ENCODE measurements at regions not wholly inside any gene's neighbourhood (a gene's known extent, or its start where the extent isn't known, plus 50 kb on each side); places are given as distances from the start of the nearest gene placed in this dataset.
A peak's percentile ranks its signal among the peaks of the same experiment; 100 is the strongest.

GRCh38 chr9:89747596-89747995 is 142.8 kb downstream of the GADD45G start:
- Mint-ChIP-seq H3K27me3 (ENCODE audit: insufficient read depth) (no peaks in the 10 kb centered on the region), H3K4me1 (peaks cover 20% of the 10 kb centered on the region), H3K9me3 (no peaks in the 10 kb centered on the region), H3K4me3 (no peak overlapping the region), H3K36me3 (ENCODE audit: low read depth) (no peaks in the 10 kb centered on the region), H3K27ac (peak overlapping the region; percentile 26)
- Histone ChIP-seq H3K9ac (ENCODE audit: extremely low read depth, low read length, poor library complexity, severe bottlenecking) (no peak overlapping the region), H3K9me3 (ENCODE audit: control insufficient read depth, low read length) (no peaks in the 10 kb centered on the region), H3K27ac (ENCODE audit: low read depth, low read length) (peak overlapping the region; percentile 62), H3K4me1 (ENCODE audit: control insufficient read depth, insufficient read depth, low read length) (peaks cover 12% of the 10 kb centered on the region), H3K36me3 (ENCODE audit: control insufficient read depth, insufficient read depth, low read length) (no peaks in the 10 kb centered on the region), H3K27me3 (ENCODE audit: control insufficient read depth, insufficient read depth, low read length, poor library complexity, severe bottlenecking) (no peaks in the 10 kb centered on the region), H3K4me3 (ENCODE audit: low read length) (no peak overlapping the region)
- WGBS, 2 experiments (ENCODE audit: insufficient coverage in 1 of 2, insufficient read length in 1 of 2): 87 to 91% methylated on average over 8 to 13 of the region's 13 CpGs
- no peak for TF ChIP-seq CTCF (conservative IDR thresholded peaks at IDR 0.05)
- DNase-seq: no peak

- Histone ChIP-seq H3K4me1 (ENCODE audit: control insufficient read depth, insufficient read depth, low read length) (peaks cover 10% of the 10 kb centered on the region), H3K27ac (ENCODE audit: low read depth, low read length) (peak overlapping the region; percentile 62), H3K27me3 (ENCODE audit: control insufficient read depth, insufficient read depth, low read length, poor library complexity, severe bottlenecking) (no peaks in the 10 kb centered on the region), H3K4me3 (ENCODE audit: low read length) (no peak overlapping the region), H3K36me3 (ENCODE audit: control insufficient read depth, insufficient read depth, low read length) (no peaks in the 10 kb centered on the region), H3K9ac (ENCODE audit: extremely low read depth, low read length, poor library complexity, severe bottlenecking) (no peak overlapping the region), H3K9me3 (ENCODE audit: control insufficient read depth, low read length) (no peaks in the 10 kb centered on the region)
- DNase-seq: no peak
- H3K27me3 Mint-ChIP-seq (ENCODE audit: insufficient read depth): no peaks in the 10 kb centered on the region
- H3K4me3 Mint-ChIP-seq: no peak overlapping the region
- H3K36me3 Mint-ChIP-seq (ENCODE audit: low read depth): no peaks in the 10 kb centered on the region
- H3K9me3 Mint-ChIP-seq: no peaks in the 10 kb centered on the region
- peak overlapping the region; percentile 26 for H3K27ac Mint-ChIP-seq
- peaks cover 17% of the 10 kb centered on the region for H3K4me1 Mint-ChIP-seq
- WGBS, 2 experiments (ENCODE audit: insufficient coverage in 1 of 2, insufficient read length in 1 of 2): 90 to 98% methylated on average over 6 of the region's 6 CpGs
- no peak for TF ChIP-seq CTCF (conservative IDR thresholded peaks at IDR 0.05)
Measured at GRCh38 chr9:89748021-89748670, 143.3 kb downstream of the GADD45G start.

- no peak overlapping the region for H3K27ac Mint-ChIP-seq
- no peaks in the 10 kb centered on the region for H3K27me3 ChIP-seq (ENCODE audit: control insufficient read depth, insufficient read depth, low read length, poor library complexity, severe bottlenecking)
Measured at GRCh38 chr9:89748831-89749499, 144.2 kb downstream of the GADD45G start.

More at GRCh38 chr9:89748831-89749499, 144.2 kb downstream of the GADD45G start:
- Mint-ChIP-seq H3K9me3 (no peaks in the 10 kb centered on the region), H3K36me3 (ENCODE audit: low read depth) (no peaks in the 10 kb centered on the region), H3K27me3 (ENCODE audit: insufficient read depth) (no peaks in the 10 kb centered on the region), H3K4me1 (peaks cover 9% of the 10 kb centered on the region), H3K4me3 (no peak overlapping the region)
- no peak for TF ChIP-seq CTCF (conservative IDR thresholded peaks at IDR 0.05)
- 89 to 94% methylated on average over 3 to 6 of the region's 6 CpGs for WGBS, 2 experiments (ENCODE audit: insufficient coverage in 1 of 2, insufficient read length in 1 of 2)
- no peak for DNase-seq
- Histone ChIP-seq H3K4me1 (ENCODE audit: control insufficient read depth, insufficient read depth, low read length) (peaks cover 2% of the 10 kb centered on the region), H3K4me3 (ENCODE audit: low read length) (no peak overlapping the region), H3K36me3 (ENCODE audit: control insufficient read depth, insufficient read depth, low read length) (no peaks in the 10 kb centered on the region), H3K9me3 (ENCODE audit: control insufficient read depth, low read length) (no peaks in the 10 kb centered on the region), H3K9ac (ENCODE audit: extremely low read depth, low read length, poor library complexity, severe bottlenecking) (no peak overlapping the region), H3K27ac (ENCODE audit: low read depth, low read length) (no peak overlapping the region)

All from endodermal cell (in vitro differentiated cells).